HepG2 (cell line): ENCODE measurements at regions not wholly inside any gene's neighbourhood (a gene's known extent, or its start where the extent isn't known, plus 50 kb on each side); places are given as distances from the start of the nearest gene placed in this dataset.

Experiments used
- ATAC-seq: fragments of 200-7000 bp; cut with Tn5 transposase; 3 replicates; pipeline ENCODE4 v1.9.1; 2020; ENCODE audit warnings: mild to moderate bottlenecking, moderate library complexity
- BruUV-seq: library from RNA; stranded (reverse); fragments of 400-500 nt; replicated peaks from 2 replicates; lab custom pipeline; 2021; lab: Mats Ljungman, UMichigan
- CTCF ChIA-PET: fragments of 300-600 bp; formaldehyde crosslinking; extraction: SDS; loops from one replicate; lab custom pipeline; 2021; ENCODE audit warnings: low total read pairs, inconsistent platforms, low intra/inter-chr PET ratio; lab: Yijun Ruan, JAX
- POLR2A ChIA-PET: fragments of 350-600 bp; sonication (Branson Sonifier 250); formaldehyde crosslinking; loops from one replicate; lab custom pipeline; 2020; ENCODE audit warnings: antibody characterized with exemption, inconsistent platforms; lab: Yijun Ruan, JAX
- DNase-seq: peaks from one replicate; pipeline ENCODE4 v3.0.0-alpha.2; 2015; ENCODE audit warnings: low spot score
- FAIRE-seq: peaks from 3 replicates; lab custom pipeline; 2011; peaks lifted over from hg19 to GRCh38; lab: Jason Lieb, UNC
- H2AFZ ChIP-seq: one replicate; pipeline ENCODE4 v1.6.1; 2011; ENCODE audit warnings: low read length, inconsistent platforms
- H3K27ac ChIP-seq: fragments of 300-600 bp; 3 replicates; pipeline ENCODE4 v1.8.0; 2011; ENCODE audit warnings: mixed run types, mild to moderate bottlenecking, mixed read lengths, low read length, inconsistent platforms; ENCODE audit not compliant: insufficient read depth; ENCODE audit errors: extremely low read length
- H3K27me3 ChIP-seq, 2 experiments: fragments of 200-600 bp in 1 of 2; 2 replicates in 1 of 2; 3 replicates in 1 of 2; pipeline versions ENCODE4 v1.6.0 to v1.8.0; 2011; ENCODE audit warnings: low read length in 2 of 2, mild to moderate bottlenecking in 2 of 2, moderate library complexity in 2 of 2, inconsistent platforms in 1 of 2; ENCODE audit not compliant: insufficient read depth in 2 of 2, control insufficient read depth in 1 of 2
- H3K36me3 ChIP-seq, 2 experiments: fragments of 200-600 bp in 1 of 2; replicated peaks in 1 of 2; 2 replicates in 1 of 2; 3 replicates in 1 of 2; pipeline versions ENCODE4 v1.5.1 to v1.8.0; 2011; ENCODE audit warnings: low read length in 2 of 2, inconsistent platforms in 1 of 2; ENCODE audit not compliant: insufficient read depth in 2 of 2, control insufficient read depth in 1 of 2
- H3K4me1 ChIP-seq: 2 replicates; pipeline ENCODE4 v1.5.1; 2012; ENCODE audit warnings: low read length, inconsistent platforms; ENCODE audit not compliant: insufficient read depth
- H3K4me2 ChIP-seq: 2 replicates; pipeline ENCODE4 v1.6.0; 2011; ENCODE audit warnings: low read depth, low read length, inconsistent platforms
- H3K4me3 ChIP-seq, 3 experiments: fragments of 200-600 bp in 1 of 3; sonication (generic), shearing (Covaris generic) in 1 of 3; replicated peaks in 1 of 3; 2 replicates each; pipeline ENCODE4 v1.5.1; 2011 to 2016; ENCODE audit warnings: low read length in 3 of 3, inconsistent platforms in 2 of 3, low read depth in 2 of 3, mild to moderate bottlenecking in 2 of 3, control low read depth in 1 of 3, mixed read lengths in 1 of 3; ENCODE audit not compliant: insufficient read depth in 1 of 3
- H3K79me2 ChIP-seq: one replicate; pipeline ENCODE4 v1.6.1; 2011; ENCODE audit warnings: low read length, inconsistent platforms; ENCODE audit not compliant: insufficient read depth
- H3K9ac ChIP-seq: 2 replicates; pipeline ENCODE4 v1.6.0; 2011; ENCODE audit warnings: mild to moderate bottlenecking, low read depth, low read length, inconsistent platforms; ENCODE audit not compliant: insufficient read depth
- H3K9me3 ChIP-seq: 2 replicates; pipeline ENCODE4 v1.5.1; 2012; ENCODE audit warnings: mild to moderate bottlenecking, low read length
- H4K20me1 ChIP-seq: 2 replicates; pipeline ENCODE4 v1.6.0; 2011; ENCODE audit warnings: inconsistent platforms, mild to moderate bottlenecking, low read length, moderate library complexity; ENCODE audit not compliant: insufficient read depth
- ERF ChIP-seq: IDR thresholded peaks from 2 replicates; pipeline ENCODE4 v1.6.1; 2018; ENCODE audit warnings: missing biosample characterization, missing genetic modification reagents
- FLYWCH1 ChIP-seq: sonication (generic); formaldehyde crosslinking; IDR thresholded peaks from 2 replicates; pipeline ENCODE4 v1.8.1; 2023; ENCODE audit warnings: mild to moderate bottlenecking, missing genetic modification reagents
- FOXO4 ChIP-seq: sonication (generic); formaldehyde crosslinking; conservative IDR thresholded peaks from 2 replicates; pipeline ENCODE4 v1.8.1; 2023; ENCODE audit warnings: missing genetic modification reagents
- GMEB1 ChIP-seq: sonication (generic); formaldehyde crosslinking; IDR thresholded peaks from 2 replicates; pipeline ENCODE4 v1.5.1; 2020; ENCODE audit warnings: missing genetic modification reagents, mild to moderate bottlenecking, borderline replicate concordance
- IRF9 ChIP-seq: sonication (generic); formaldehyde crosslinking; IDR thresholded peaks from 2 replicates; pipeline ENCODE4 v1.8.0; 2022; ENCODE audit warnings: missing genetic modification reagents, mild to moderate bottlenecking, borderline replicate concordance
- KLF12 ChIP-seq: sonication (generic); formaldehyde crosslinking; IDR thresholded peaks from 2 replicates; pipeline ENCODE4 v1.4.0; 2020; ENCODE audit warnings: missing genetic modification reagents, borderline replicate concordance
- SAP130 ChIP-seq: IDR thresholded peaks from 2 replicates; pipeline ENCODE4 v1.6.1; 2016; ENCODE audit warnings: low read depth
- TEF ChIP-seq: sonication (generic); formaldehyde crosslinking; IDR thresholded peaks from 2 replicates; pipeline ENCODE4 v1.5.0; 2020; ENCODE audit warnings: missing genetic modification reagents
- ZNF362 ChIP-seq: sonication (generic); formaldehyde crosslinking; IDR thresholded peaks from 2 replicates; pipeline ENCODE4 v1.4.0; 2020; ENCODE audit warnings: missing genetic modification reagents, mild to moderate bottlenecking, borderline replicate concordance
- ZNF446 ChIP-seq: sonication (generic); formaldehyde crosslinking; IDR thresholded peaks from 2 replicates; pipeline ENCODE4 v1.5.0; 2020; ENCODE audit warnings: mild to moderate bottlenecking, missing genetic modification reagents
- ZSCAN30 ChIP-seq: sonication (generic); formaldehyde crosslinking; IDR thresholded peaks from 2 replicates; pipeline ENCODE4 v1.5.0; 2020; ENCODE audit warnings: mild to moderate bottlenecking, missing genetic modification reagents
- WGBS: methylation state at CpG from one replicate; pipeline ENCODE4 v1.1.6; 2017; ENCODE audit warnings: low lambda C conversion rate; 5-methylcytosine and 5-hydroxymethylcytosine counted together
- in situ Hi-C: cut with HindIII; loops from 2 replicates; pipeline ENCODE4 v1.10.0; 2017; ENCODE audit warnings: low pct_unique_long_range_greater_than_20kb; ENCODE audit not compliant: extremely low pct_ligation_motif_present
- intact Hi-C: fragments of 100-400 bp; cut with micrococcal nuclease; formaldehyde crosslinking; loops from one replicate; pipeline ENCODE4 v1.10.0; 2022; ENCODE audit not compliant: unreplicated experiment
- TF ChIP-seq, protein P1 (sequence below): sonication (generic); formaldehyde crosslinking; IDR thresholded peaks from 2 replicates; pipeline ENCODE4 v1.5.0; 2020; ENCODE audit warnings: mild to moderate bottlenecking, missing genetic modification reagents, borderline replicate concordance
- TF ChIP-seq, protein P2 (sequence below): sonication (generic); formaldehyde crosslinking; IDR thresholded peaks from 2 replicates; pipeline ENCODE4 v1.8.1; 2023; ENCODE audit warnings: missing genetic modification reagents, mild to moderate bottlenecking, borderline replicate concordance

DNA sequence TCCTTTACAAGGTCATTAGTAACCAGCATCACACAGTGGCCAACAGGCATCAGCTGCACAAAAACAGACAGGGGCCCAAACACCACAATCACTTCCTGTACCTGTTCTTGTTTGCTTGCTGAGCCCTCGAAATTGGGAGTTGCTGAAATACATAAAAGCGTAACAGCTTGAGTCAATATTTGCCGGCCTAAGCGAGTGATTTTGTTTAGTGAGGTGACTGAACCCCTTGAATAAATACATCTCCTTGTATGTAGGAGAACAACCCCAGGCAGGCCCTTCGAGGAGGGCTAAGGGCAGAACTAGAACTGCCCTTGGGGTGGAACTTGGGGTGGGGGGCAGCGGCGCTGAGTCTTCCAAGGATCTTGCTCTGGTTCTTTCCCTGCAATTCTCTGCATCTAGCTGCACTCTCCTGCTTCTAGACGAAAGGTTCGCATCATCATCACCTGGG lies 502.5 kb downstream of the RASEF start:
- FAIRE-seq (peak; percentile 86), ATAC-seq (peak; percentile 96), DNase-seq (peak; percentile 97)
- CTCF ChIA-PET, result no interaction called here
- BruUV-seq, result no TSS peak
- peaks cover 11% of the 10 kb centered on the region for H3K9me3 ChIP-seq
- POLR2A ChIA-PET, result interaction anchor here (0.6 to 2.8 kb wide), 7 partner anchors 10 to 56 kb away, joined by 3 to 19 read pairs (median 6); no protein-coding TSS in a partner anchor
- H3K4me2 ChIP-seq, result peak overlapping the region; percentile 30
- H3K27ac ChIP-seq, result peak overlapping the region; percentile 61
- no peak overlapping the region for H3K4me3 ChIP-seq
- in situ Hi-C loops (no loop called here), intact Hi-C loops (loop anchor here (1.0 kb wide), 1 partner anchor 37 kb away; no protein-coding TSS in a partner anchor)
- no peak overlapping the region for H3K9ac ChIP-seq
- H3K4me1 ChIP-seq, result peaks cover 67% of the 10 kb centered on the region
- no peaks in the 10 kb centered on the region for H4K20me1 ChIP-seq
- no peaks in the 10 kb centered on the region for H3K36me3 ChIP-seq
- no peaks in the 10 kb centered on the region for H3K79me2 ChIP-seq
- 4% methylated on average over 7 of the region's 9 CpGs for WGBS
- no peak overlapping the region for H2AFZ ChIP-seq
- H3K27me3 ChIP-seq, result no peaks in the 10 kb centered on the region
- no peak for TF ChIP-seq ZSCAN30
- peak; percentile 55; the same call in 1 of the 2 replicates for TF ChIP-seq KLF12 (CRISPR knock-in tag)
- no peak for TF ChIP-seq ZNF446
- TF ChIP-seq ERF (CRISPR knock-in tag), result peak; percentile 92
- TF ChIP-seq, protein P1, sequence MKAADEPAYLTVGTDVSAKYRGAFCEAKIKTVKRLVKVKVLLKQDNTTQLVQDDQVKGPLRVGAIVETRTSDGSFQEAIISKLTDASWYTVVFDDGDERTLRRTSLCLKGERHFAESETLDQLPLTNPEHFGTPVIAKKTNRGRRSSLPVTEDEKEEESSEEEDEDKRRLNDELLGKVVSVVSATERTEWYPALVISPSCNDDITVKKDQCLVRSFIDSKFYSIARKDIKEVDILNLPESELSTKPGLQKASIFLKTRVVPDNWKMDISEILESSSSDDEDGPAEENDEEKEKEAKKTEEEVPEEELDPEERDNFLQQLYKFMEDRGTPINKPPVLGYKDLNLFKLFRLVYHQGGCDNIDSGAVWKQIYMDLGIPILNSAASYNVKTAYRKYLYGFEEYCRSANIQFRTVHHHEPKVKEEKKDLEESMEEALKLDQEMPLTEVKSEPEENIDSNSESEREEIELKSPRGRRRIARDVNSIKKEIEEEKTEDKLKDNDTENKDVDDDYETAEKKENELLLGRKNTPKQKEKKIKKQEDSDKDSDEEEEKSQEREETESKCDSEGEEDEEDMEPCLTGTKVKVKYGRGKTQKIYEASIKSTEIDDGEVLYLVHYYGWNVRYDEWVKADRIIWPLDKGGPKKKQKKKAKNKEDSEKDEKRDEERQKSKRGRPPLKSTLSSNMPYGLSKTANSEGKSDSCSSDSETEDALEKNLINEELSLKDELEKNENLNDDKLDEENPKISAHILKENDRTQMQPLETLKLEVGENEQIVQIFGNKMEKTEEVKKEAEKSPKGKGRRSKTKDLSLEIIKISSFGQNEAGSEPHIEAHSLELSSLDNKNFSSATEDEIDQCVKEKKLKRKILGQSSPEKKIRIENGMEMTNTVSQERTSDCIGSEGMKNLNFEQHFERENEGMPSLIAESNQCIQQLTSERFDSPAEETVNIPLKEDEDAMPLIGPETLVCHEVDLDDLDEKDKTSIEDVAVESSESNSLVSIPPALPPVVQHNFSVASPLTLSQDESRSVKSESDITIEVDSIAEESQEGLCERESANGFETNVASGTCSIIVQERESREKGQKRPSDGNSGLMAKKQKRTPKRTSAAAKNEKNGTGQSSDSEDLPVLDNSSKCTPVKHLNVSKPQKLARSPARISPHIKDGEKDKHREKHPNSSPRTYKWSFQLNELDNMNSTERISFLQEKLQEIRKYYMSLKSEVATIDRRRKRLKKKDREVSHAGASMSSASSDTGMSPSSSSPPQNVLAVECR (CRISPR knock-in tag), result peak; percentile 39; the same call in 1 of the 2 replicates
- no peak for TF ChIP-seq FLYWCH1 (CRISPR knock-in tag)
- TF ChIP-seq SAP130 (CRISPR knock-in tag), result peak; percentile 84
- no peak for TF ChIP-seq TEF (CRISPR knock-in tag)
- TF ChIP-seq GMEB1, result peak; percentile 22; the same call in 1 of the 2 replicates
- TF ChIP-seq IRF9 (CRISPR knock-in tag), result no peak
- no peak for TF ChIP-seq FOXO4 (CRISPR knock-in tag)
- no peak; the same call in 1 of the 2 replicates for TF ChIP-seq ZNF362 (CRISPR knock-in tag)
- TF ChIP-seq, protein P2, sequence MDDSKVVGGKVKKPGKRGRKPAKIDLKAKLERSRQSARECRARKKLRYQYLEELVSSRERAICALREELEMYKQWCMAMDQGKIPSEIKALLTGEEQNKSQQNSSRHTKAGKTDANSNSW (CRISPR knock-in tag), result no peak
